ENCODE measurements at regions not wholly inside any gene's neighbourhood (a gene's known extent, or its start where the extent isn't known, plus 50 kb on each side); places are given as distances from the start of the nearest gene placed in this dataset.
"Not testable (repeated sequence)": the region's sequence is repeated elsewhere in the genome, so short reads cannot be mapped to it uniquely, and the experiment has no call there.

- Mint-ChIP-seq H3K4me3 (no peak overlapping the region), H3K4me1 (no peaks in the 10 kb centered on the region), H3K9me3 (ENCODE audit: insufficient read depth) (no peaks in the 10 kb centered on the region), H3K27ac (no peak overlapping the region), H3K27me3 (no peaks in the 10 kb centered on the region)
- H3K27me3 ChIP-seq (replicated peaks in 1 of 4; ENCODE audit: control extremely low read depth in 1 of 4, control insufficient read depth in 3 of 4, insufficient read depth in 4 of 4, low read length in 3 of 4) = no peaks in the 10 kb centered on the region
- intact Hi-C loops (cut with micrococcal nuclease) = no loop called here
- WGBS (ENCODE audit: insufficient coverage) = 82% methylated on average over 3 of the region's 4 CpGs
- ATAC-seq (ENCODE audit: low read depth) = no peak
- H3K9me3 ChIP-seq (ENCODE audit: control extremely low read depth in 1 of 3, control insufficient read depth in 2 of 3, insufficient read depth in 1 of 3, low read length in 2 of 3) = peaks cover 0 to 8% (median 0%) of the 10 kb centered on the region in 3 donors
- ChIA-PET CTCF (no interaction called here), POLR2A (no interaction called here)
- no peaks in the 10 kb centered on the region for H3K36me3 ChIP-seq (replicated peaks in 1 of 2; ENCODE audit: control extremely low read depth in 1 of 2, control insufficient read depth in 1 of 2, extremely low read depth in 1 of 2, insufficient read depth in 2 of 2, low read length in 1 of 2)
- H3K9ac ChIP-seq (ENCODE audit: low read length) = no peak overlapping the region
- TF ChIP-seq EZH2 (IDR thresholded peaks at IDR 0.05; ENCODE audit: borderline replicate concordance, insufficient read depth, low read depth, low read length, poor library complexity, severe bottlenecking) = no peak
- TF ChIP-seq, protein P1, sequence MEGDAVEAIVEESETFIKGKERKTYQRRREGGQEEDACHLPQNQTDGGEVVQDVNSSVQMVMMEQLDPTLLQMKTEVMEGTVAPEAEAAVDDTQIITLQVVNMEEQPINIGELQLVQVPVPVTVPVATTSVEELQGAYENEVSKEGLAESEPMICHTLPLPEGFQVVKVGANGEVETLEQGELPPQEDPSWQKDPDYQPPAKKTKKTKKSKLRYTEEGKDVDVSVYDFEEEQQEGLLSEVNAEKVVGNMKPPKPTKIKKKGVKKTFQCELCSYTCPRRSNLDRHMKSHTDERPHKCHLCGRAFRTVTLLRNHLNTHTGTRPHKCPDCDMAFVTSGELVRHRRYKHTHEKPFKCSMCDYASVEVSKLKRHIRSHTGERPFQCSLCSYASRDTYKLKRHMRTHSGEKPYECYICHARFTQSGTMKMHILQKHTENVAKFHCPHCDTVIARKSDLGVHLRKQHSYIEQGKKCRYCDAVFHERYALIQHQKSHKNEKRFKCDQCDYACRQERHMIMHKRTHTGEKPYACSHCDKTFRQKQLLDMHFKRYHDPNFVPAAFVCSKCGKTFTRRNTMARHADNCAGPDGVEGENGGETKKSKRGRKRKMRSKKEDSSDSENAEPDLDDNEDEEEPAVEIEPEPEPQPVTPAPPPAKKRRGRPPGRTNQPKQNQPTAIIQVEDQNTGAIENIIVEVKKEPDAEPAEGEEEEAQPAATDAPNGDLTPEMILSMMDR (IDR thresholded peaks at IDR 0.05) = no peak
- H3K4me2 ChIP-seq (replicated peaks; ENCODE audit: low read depth, low read length, poor library complexity, severe bottlenecking) = no peak overlapping the region
- no peaks in the 10 kb centered on the region for H3K79me2 ChIP-seq (ENCODE audit: control insufficient read depth, insufficient read depth, low read length)
- H4K20me1 ChIP-seq (ENCODE audit: control insufficient read depth, insufficient read depth, low read length, poor library complexity, severe bottlenecking) = no peaks in the 10 kb centered on the region
- DNase-seq = no peak
- H3K27ac ChIP-seq (ENCODE audit: low read length in 2 of 2) = no peak overlapping the region
- H3K4me1 ChIP-seq (ENCODE audit: control insufficient read depth in 2 of 2, insufficient read depth in 2 of 2, low read length in 2 of 2) = no peaks in the 10 kb centered on the region
- no peak overlapping the region for H2AFZ ChIP-seq (ENCODE audit: insufficient read depth, low read depth, low read length, poor library complexity, severe bottlenecking)
- H3K4me3 ChIP-seq (ENCODE audit: control extremely low read depth in 1 of 5, extremely low read depth in 1 of 5, insufficient read depth in 1 of 5, low read depth in 2 of 5, low read length in 4 of 5) = no peak overlapping the region
Observed at GRCh38 chr12:127150956-127151355, 1116.0 kb upstream of the TMEM132C start.

- H3K27ac Mint-ChIP-seq = no peak overlapping the region
- H3K9ac ChIP-seq (ENCODE audit: low read length) = no peak overlapping the region
- intact Hi-C loops (cut with micrococcal nuclease) = no loop called here
- TF ChIP-seq EZH2 (IDR thresholded peaks at IDR 0.05; ENCODE audit: borderline replicate concordance, insufficient read depth, low read depth, low read length, poor library complexity, severe bottlenecking) = no peak
- TF ChIP-seq, protein P1 (IDR thresholded peaks at IDR 0.05) = no peak
- no peaks in the 10 kb centered on the region for H3K9me3 Mint-ChIP-seq (ENCODE audit: insufficient read depth)
- WGBS (ENCODE audit: insufficient coverage) = 86% methylated on average over 10 of the region's 15 CpGs
- H3K9me3 ChIP-seq (ENCODE audit: control extremely low read depth in 1 of 3, control insufficient read depth in 2 of 3, insufficient read depth in 1 of 3, low read length in 2 of 3) = no peaks in the 10 kb centered on the region
- H3K27me3 ChIP-seq (replicated peaks in 1 of 4; ENCODE audit: control extremely low read depth in 1 of 4, control insufficient read depth in 3 of 4, insufficient read depth in 4 of 4, low read length in 3 of 4) = no peaks in the 10 kb centered on the region
- POLR2A ChIA-PET = no interaction called here
- H4K20me1 ChIP-seq (ENCODE audit: control insufficient read depth, insufficient read depth, low read length, poor library complexity, severe bottlenecking) = no peaks in the 10 kb centered on the region
- no peaks in the 10 kb centered on the region for H3K79me2 ChIP-seq (ENCODE audit: control insufficient read depth, insufficient read depth, low read length)
- no peaks in the 10 kb centered on the region for H3K4me1 ChIP-seq (ENCODE audit: control insufficient read depth in 2 of 2, insufficient read depth in 2 of 2, low read length in 2 of 2)
- H3K27ac ChIP-seq (ENCODE audit: low read length in 2 of 2) = no peak overlapping the region
- no peaks in the 10 kb centered on the region for H3K4me1 Mint-ChIP-seq
- H3K27me3 Mint-ChIP-seq = no peaks in the 10 kb centered on the region
- H3K4me3 ChIP-seq (ENCODE audit: control extremely low read depth in 1 of 5, extremely low read depth in 1 of 5, insufficient read depth in 1 of 5, low read depth in 2 of 5, low read length in 4 of 5) = no peak overlapping the region
- no peak overlapping the region for H2AFZ ChIP-seq (ENCODE audit: insufficient read depth, low read depth, low read length, poor library complexity, severe bottlenecking)
- H3K4me2 ChIP-seq (replicated peaks; ENCODE audit: low read depth, low read length, poor library complexity, severe bottlenecking) = no peak overlapping the region
- DNase-seq = no peak
- no peak for ATAC-seq (ENCODE audit: low read depth)
- no peak overlapping the region for H3K4me3 Mint-ChIP-seq
- CTCF ChIA-PET = no interaction called here
- H3K36me3 ChIP-seq (replicated peaks in 1 of 2; ENCODE audit: control extremely low read depth in 1 of 2, control insufficient read depth in 1 of 2, extremely low read depth in 1 of 2, insufficient read depth in 2 of 2, low read length in 1 of 2) = no peaks in the 10 kb centered on the region
Observed at GRCh38 chr12:127153996-127154395, 1113.0 kb upstream of the TMEM132C start.

- H3K27ac ChIP-seq (ENCODE audit: low read length in 2 of 2); H4K20me1 ChIP-seq (ENCODE audit: control insufficient read depth, insufficient read depth, low read length, poor library complexity, severe bottlenecking); H2AFZ ChIP-seq (ENCODE audit: insufficient read depth, low read depth, low read length, poor library complexity, severe bottlenecking); H3K27me3 Mint-ChIP-seq; H3K9me3 Mint-ChIP-seq (ENCODE audit: insufficient read depth); H3K9me3 ChIP-seq (ENCODE audit: control extremely low read depth in 1 of 3, control insufficient read depth in 2 of 3, insufficient read depth in 1 of 3, low read length in 2 of 3); ATAC-seq (ENCODE audit: low read depth); H3K27me3 ChIP-seq (replicated peaks in 1 of 4; ENCODE audit: control extremely low read depth in 1 of 4, control insufficient read depth in 3 of 4, insufficient read depth in 4 of 4, low read length in 3 of 4); DNase-seq; H3K9ac ChIP-seq (ENCODE audit: low read length); H3K4me1 Mint-ChIP-seq; H3K4me3 ChIP-seq (ENCODE audit: control extremely low read depth in 1 of 5, extremely low read depth in 1 of 5, insufficient read depth in 1 of 5, low read depth in 2 of 5, low read length in 4 of 5); H3K36me3 ChIP-seq (replicated peaks in 1 of 2; ENCODE audit: control extremely low read depth in 1 of 2, control insufficient read depth in 1 of 2, extremely low read depth in 1 of 2, insufficient read depth in 2 of 2, low read length in 1 of 2); H3K4me1 ChIP-seq (ENCODE audit: control insufficient read depth in 2 of 2, insufficient read depth in 2 of 2, low read length in 2 of 2); POLR2A ChIA-PET; H3K4me3 Mint-ChIP-seq; H3K4me2 ChIP-seq (replicated peaks; ENCODE audit: low read depth, low read length, poor library complexity, severe bottlenecking); intact Hi-C loops (cut with micrococcal nuclease); CTCF ChIA-PET; H3K79me2 ChIP-seq (ENCODE audit: control insufficient read depth, insufficient read depth, low read length); H3K27ac Mint-ChIP-seq: not testable (repeated sequence)
- 93% methylated on average over 1 of the region's 1 CpG for WGBS (ENCODE audit: insufficient coverage)
Observed at GRCh38 chr12:127154830-127155229, 1112.1 kb upstream of the TMEM132C start.

Measured in B cell (primary cell).